DOHH2 (cell line): ENCODE measurements at regions not wholly inside any gene's neighbourhood (a gene's known extent, or its start where the extent isn't known, plus 50 kb on each side); places are given as distances from the start of the nearest gene placed in this dataset.

Experiments
- H3F3A ChIP-seq: fragments of 200-600 bp; sonication (generic), shearing (Covaris generic); 2 replicates; pipeline ENCODE4 v1.6.0; 2016; ENCODE audit warnings: antibody characterized with exemption, mild to moderate bottlenecking; ENCODE audit not compliant: control insufficient read depth, insufficient read depth
- H3K27ac ChIP-seq: fragments of 200-600 bp; sonication (generic); 2 replicates; pipeline ENCODE4 v1.5.1; 2014; ENCODE audit warnings: low read depth, mild to moderate bottlenecking, low read length, moderate library complexity
- H3K27me3 ChIP-seq: fragments of 200-600 bp; sonication (generic); 2 replicates; pipeline ENCODE4 v1.6.1; 2014; ENCODE audit warnings: mild to moderate bottlenecking, low read length, mixed read lengths; ENCODE audit not compliant: control insufficient read depth
- H3K36me3 ChIP-seq: fragments of 200-600 bp; sonication (generic); 2 replicates; pipeline ENCODE4 v1.6.1; 2014; ENCODE audit warnings: mild to moderate bottlenecking, low read length, moderate library complexity, mixed read lengths; ENCODE audit not compliant: control insufficient read depth
- H3K4me1 ChIP-seq: fragments of 200-600 bp; sonication (generic); 2 replicates; pipeline ENCODE4 v1.6.1; 2014; ENCODE audit warnings: mild to moderate bottlenecking, low read length, mixed read lengths; ENCODE audit not compliant: control insufficient read depth
- H3K4me2 ChIP-seq: fragments of 200-600 bp; sonication (generic); 2 replicates; pipeline ENCODE4 v1.6.0; 2014; ENCODE audit warnings: mild to moderate bottlenecking, low read length, moderate library complexity
- H3K4me3 ChIP-seq: fragments of 200-600 bp; sonication (generic); 2 replicates; pipeline ENCODE4 v1.5.1; 2014; ENCODE audit warnings: mild to moderate bottlenecking, low read length, mixed read lengths
- H3K79me2 ChIP-seq: fragments of 200-600 bp; sonication (generic); 2 replicates; pipeline ENCODE4 v1.6.1; 2014; ENCODE audit warnings: mild to moderate bottlenecking, low read length, mixed read lengths; ENCODE audit not compliant: control insufficient read depth
- H3K9me2 ChIP-seq: fragments of 200-600 bp; sonication (generic); replicated peaks from 2 replicates; pipeline ENCODE4 v1.6.1; 2014; ENCODE audit warnings: mild to moderate bottlenecking, low read length, mixed read lengths; ENCODE audit not compliant: control insufficient read depth
- H3K9me3 ChIP-seq: fragments of 200-600 bp; sonication (generic); 2 replicates; pipeline ENCODE4 v1.6.1; 2014; ENCODE audit warnings: antibody characterized with exemption, low read length, mixed read lengths; ENCODE audit not compliant: control insufficient read depth, insufficient read depth
- H4K20me1 ChIP-seq: fragments of 200-600 bp; sonication (generic); 2 replicates; pipeline ENCODE4 v1.6.0; 2014; ENCODE audit warnings: low read depth, mild to moderate bottlenecking, antibody characterized with exemption, low read length, moderate library complexity; ENCODE audit not compliant: control insufficient read depth, insufficient read depth
- EZH2phosphoT487 ChIP-seq: fragments of 200-600 bp; sonication (generic); IDR thresholded peaks from 2 replicates; pipeline ENCODE4 v1.6.1; 2017; ENCODE audit warnings: borderline replicate concordance, mild to moderate bottlenecking, antibody characterized with exemption, low read length, moderate library complexity, mixed read lengths
- TF ChIP-seq, protein P1 (sequence below): fragments of 200-600 bp; sonication (generic); IDR thresholded peaks from one replicate; pipeline ENCODE4 v1.5.1; 2014; ENCODE audit warnings: antibody characterized with exemption, mild to moderate bottlenecking, low read depth, low read length; ENCODE audit not compliant: poor library complexity, severe bottlenecking

DNA sequence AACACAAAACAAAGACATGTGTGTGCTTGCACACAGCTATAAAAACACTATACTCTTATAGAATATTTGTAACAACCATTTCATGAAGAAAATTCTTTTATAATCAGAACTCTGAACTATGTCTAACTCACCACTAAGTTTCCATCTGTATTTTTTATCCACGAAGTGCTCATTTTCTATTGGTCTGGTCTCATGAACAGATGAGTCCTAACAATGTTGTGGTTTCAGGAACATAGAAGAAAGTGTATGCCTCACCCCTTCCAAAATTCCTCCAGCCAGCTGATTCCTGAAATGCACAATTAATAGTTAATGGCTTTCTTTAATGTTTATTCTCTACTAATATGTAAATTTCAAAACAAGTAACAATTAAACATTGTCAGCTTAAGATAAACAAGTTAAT is 325.3 kb upstream of the GRAMD2B start:
- no peak overlapping the region for H3K27ac ChIP-seq

GRCh38 chr5:126098330-126099017 is 324.7 kb upstream of the GRAMD2B start:
- no peak overlapping the region for H3K4me2 ChIP-seq
- no peak overlapping the region for H3K4me3 ChIP-seq
- H4K20me1 ChIP-seq: no peaks in the 10 kb centered on the region
- H3F3A ChIP-seq: no peaks in the 10 kb centered on the region
- H3K9me2 ChIP-seq: no peaks in the 10 kb centered on the region
- no peaks in the 10 kb centered on the region for H3K4me1 ChIP-seq
- no peaks in the 10 kb centered on the region for H3K9me3 ChIP-seq
- no peaks in the 10 kb centered on the region for H3K27me3 ChIP-seq
- no peaks in the 10 kb centered on the region for H3K79me2 ChIP-seq
- no peaks in the 10 kb centered on the region for H3K36me3 ChIP-seq
- no peak overlapping the region for H3K27ac ChIP-seq
- TF ChIP-seq EZH2phosphoT487: no peak
- TF ChIP-seq, protein P1, sequence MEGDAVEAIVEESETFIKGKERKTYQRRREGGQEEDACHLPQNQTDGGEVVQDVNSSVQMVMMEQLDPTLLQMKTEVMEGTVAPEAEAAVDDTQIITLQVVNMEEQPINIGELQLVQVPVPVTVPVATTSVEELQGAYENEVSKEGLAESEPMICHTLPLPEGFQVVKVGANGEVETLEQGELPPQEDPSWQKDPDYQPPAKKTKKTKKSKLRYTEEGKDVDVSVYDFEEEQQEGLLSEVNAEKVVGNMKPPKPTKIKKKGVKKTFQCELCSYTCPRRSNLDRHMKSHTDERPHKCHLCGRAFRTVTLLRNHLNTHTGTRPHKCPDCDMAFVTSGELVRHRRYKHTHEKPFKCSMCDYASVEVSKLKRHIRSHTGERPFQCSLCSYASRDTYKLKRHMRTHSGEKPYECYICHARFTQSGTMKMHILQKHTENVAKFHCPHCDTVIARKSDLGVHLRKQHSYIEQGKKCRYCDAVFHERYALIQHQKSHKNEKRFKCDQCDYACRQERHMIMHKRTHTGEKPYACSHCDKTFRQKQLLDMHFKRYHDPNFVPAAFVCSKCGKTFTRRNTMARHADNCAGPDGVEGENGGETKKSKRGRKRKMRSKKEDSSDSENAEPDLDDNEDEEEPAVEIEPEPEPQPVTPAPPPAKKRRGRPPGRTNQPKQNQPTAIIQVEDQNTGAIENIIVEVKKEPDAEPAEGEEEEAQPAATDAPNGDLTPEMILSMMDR: no peak

More for the DNA sequence above, 325.3 kb upstream of the GRAMD2B start:
- Histone ChIP-seq H3K79me2 (no peaks in the 10 kb centered on the region), H3K4me3 (no peak overlapping the region), H3K4me2 (no peak overlapping the region), H3K9me3 (no peaks in the 10 kb centered on the region), H3K9me2 (no peaks in the 10 kb centered on the region), H3K4me1 (no peaks in the 10 kb centered on the region), H4K20me1 (no peaks in the 10 kb centered on the region), H3F3A (no peaks in the 10 kb centered on the region), H3K36me3 (no peaks in the 10 kb centered on the region), H3K27me3 (no peaks in the 10 kb centered on the region)
- TF ChIP-seq EZH2phosphoT487: no peak
- TF ChIP-seq, protein P1: no peak

GRCh38 chr5:126099077-126099476 is 324.1 kb upstream of the GRAMD2B start:
- no peak for TF ChIP-seq EZH2phosphoT487
- TF ChIP-seq, protein P1: no peak
- Histone ChIP-seq H3K27ac (no peak overlapping the region), H3K4me3 (no peak overlapping the region)

More at GRCh38 chr5:126099077-126099476, 324.1 kb upstream of the GRAMD2B start:
- Histone ChIP-seq H3K9me2 (no peaks in the 10 kb centered on the region), H4K20me1 (no peaks in the 10 kb centered on the region), H3K4me2 (no peak overlapping the region), H3K27me3 (no peaks in the 10 kb centered on the region), H3K9me3 (no peaks in the 10 kb centered on the region), H3K79me2 (no peaks in the 10 kb centered on the region), H3K36me3 (no peaks in the 10 kb centered on the region), H3F3A (no peaks in the 10 kb centered on the region), H3K4me1 (no peaks in the 10 kb centered on the region)
